Naive thymus-derived CD4-positive, alpha-beta T cell (primary cell): ENCODE measurements at regions not wholly inside any gene's neighbourhood (a gene's known extent, or its start where the extent isn't known, plus 50 kb on each side); places are given as distances from the start of the nearest gene placed in this dataset.

Source experiments
- ATAC-seq: fragments of 150-1000 bp; cut with Tn5 transposase; 2 replicates; pipeline ENCODE4 v1.10.0; 2021; ENCODE audit warnings: mild to moderate bottlenecking, moderate library complexity
- CTCF ChIA-PET: fragments of 350-600 bp; sonication (Branson Sonifier 250); formaldehyde crosslinking; loops from one replicate; lab custom pipeline; 2021; ENCODE audit warnings: antibody characterized with exemption; lab: Charles Lee
- POLR2A ChIA-PET: fragments of 350-600 bp; sonication (Branson Sonifier 250); formaldehyde crosslinking; loops from one replicate; lab custom pipeline; 2021; ENCODE audit warnings: antibody characterized with exemption, inconsistent platforms; lab: Charles Lee
- DNase-seq, 9 donors: peaks; one replicate each; pipeline versions ENCODE4 v3.0.0 to v3.0.0-alpha.2; 2020 to 2022; ENCODE audit warnings: mixed read lengths in 1 of 9
- H3K27ac ChIP-seq: one replicate; pipeline ENCODE4 v1.7.0; 2013; ENCODE audit warnings: mild to moderate bottlenecking, low read depth, low read length, moderate library complexity
- H3K27me3 ChIP-seq, 2 donors: one replicate each; pipeline ENCODE4 v1.7.0; 2013; ENCODE audit warnings: low read length in 2 of 2, mild to moderate bottlenecking in 2 of 2, moderate library complexity in 2 of 2; ENCODE audit not compliant: control insufficient read depth in 2 of 2, insufficient read depth in 2 of 2
- H3K36me3 ChIP-seq, 3 experiments: 1 replicate in 2 of 3; 2 replicates in 1 of 3; pipeline ENCODE4 v1.7.0; 2013; ENCODE audit warnings: low read length in 3 of 3, mild to moderate bottlenecking in 3 of 3, moderate library complexity in 1 of 3; ENCODE audit not compliant: insufficient read depth in 3 of 3, control insufficient read depth in 2 of 3
- H3K4me1 ChIP-seq, 2 donors: one replicate each; pipeline ENCODE4 v1.7.0; 2013; ENCODE audit warnings: low read length in 2 of 2, mild to moderate bottlenecking in 2 of 2, moderate library complexity in 1 of 2; ENCODE audit not compliant: control insufficient read depth in 2 of 2, insufficient read depth in 2 of 2
- H3K4me3 ChIP-seq: 2 replicates; pipeline ENCODE4 v1.7.0; 2013; ENCODE audit warnings: mild to moderate bottlenecking, low read length
- H3K9me3 ChIP-seq, 3 experiments: 1 replicate in 2 of 3; 2 replicates in 1 of 3; pipeline ENCODE4 v1.7.0; 2013; ENCODE audit warnings: low read length in 3 of 3; ENCODE audit not compliant: control insufficient read depth in 2 of 3
- H3K27ac Mint-ChIP-seq, 9 donors: one replicate each; pipeline ENCODE4 v1.8.0; 2020 to 2022; ENCODE audit warnings: mixed read lengths in 9 of 9, mild to moderate bottlenecking in 8 of 9, moderate library complexity in 5 of 9, inconsistent platforms in 2 of 9
- H3K27me3 Mint-ChIP-seq, 5 donors: one replicate each; pipeline ENCODE4 v1.8.0; 2021 to 2022; ENCODE audit warnings: mixed read lengths in 5 of 5, mild to moderate bottlenecking in 1 of 5
- H3K36me3 Mint-ChIP-seq, 5 donors: one replicate each; pipeline ENCODE4 v1.8.0; 2020 to 2022; ENCODE audit warnings: mixed read lengths in 5 of 5, mild to moderate bottlenecking in 3 of 5, inconsistent platforms in 1 of 5
- H3K4me1 Mint-ChIP-seq, 7 donors: one replicate each; pipeline ENCODE4 v1.8.0; 2020 to 2022; ENCODE audit warnings: mixed read lengths in 7 of 7, mild to moderate bottlenecking in 3 of 7, inconsistent platforms in 1 of 7
- H3K4me3 Mint-ChIP-seq, 10 donors: one replicate each; pipeline ENCODE4 v1.8.0; 2020 to 2022; ENCODE audit warnings: mild to moderate bottlenecking in 10 of 10, mixed read lengths in 10 of 10, moderate library complexity in 6 of 10, inconsistent platforms in 2 of 10
- H3K9me3 Mint-ChIP-seq, 11 donors: one replicate each; pipeline ENCODE4 v1.8.0; 2020 to 2022; ENCODE audit warnings: mixed read lengths in 11 of 11, mild to moderate bottlenecking in 4 of 11, inconsistent platforms in 1 of 11, moderate library complexity in 1 of 11
- intact Hi-C, 2 donors: fragments of 100-400 bp; cut with micrococcal nuclease; formaldehyde crosslinking; loops; one replicate each; pipeline ENCODE4 v1.15.1; 2023

DNA sequence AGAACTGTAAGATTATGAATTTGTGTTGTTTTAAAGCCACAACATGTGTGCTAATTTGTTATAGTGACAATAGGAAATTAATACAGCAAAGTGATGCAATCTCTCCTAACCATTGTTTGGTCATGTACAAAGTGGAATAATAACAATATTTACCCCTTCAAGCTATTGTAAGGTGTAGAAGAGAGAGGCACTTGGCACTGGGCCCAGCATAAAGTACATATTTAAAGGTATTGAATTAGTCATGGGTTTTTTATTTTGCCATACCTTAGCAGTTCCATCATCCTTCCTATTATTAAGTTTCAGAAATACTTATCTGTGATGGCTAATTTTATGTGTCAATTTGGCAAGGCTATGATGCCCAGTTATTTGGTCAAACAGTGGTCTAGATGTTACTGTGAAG lies 322.4 kb upstream of the TSHZ2 start:
- H3K9me3 ChIP-seq: no peaks in the 10 kb centered on the region
- no peak for DNase-seq
- no peak overlapping the region for H3K27ac ChIP-seq
- POLR2A ChIA-PET: no interaction called here
- Mint-ChIP-seq H3K4me1 (peaks cover 0 to 8% (median 0%) of the 10 kb centered on the region in 7 donors), H3K27ac (no peak overlapping the region), H3K36me3 (no peaks in the 10 kb centered on the region), H3K9me3 (peaks cover 0 to 1% (median 0%) of the 10 kb centered on the region in 11 donors), H3K27me3 (no peaks in the 10 kb centered on the region), H3K4me3 (no peak overlapping the region)
- H3K4me1 ChIP-seq: no peaks in the 10 kb centered on the region
- no peak overlapping the region for H3K4me3 ChIP-seq
- CTCF ChIA-PET: interaction anchor here (0.5 kb wide), 1 partner anchor 351 kb away, joined by 4 read pairs; no protein-coding TSS in a partner anchor
- intact Hi-C loops: no loop called here
- no peaks in the 10 kb centered on the region for H3K27me3 ChIP-seq
- no peak for ATAC-seq
- no peaks in the 10 kb centered on the region for H3K36me3 ChIP-seq

DNA sequence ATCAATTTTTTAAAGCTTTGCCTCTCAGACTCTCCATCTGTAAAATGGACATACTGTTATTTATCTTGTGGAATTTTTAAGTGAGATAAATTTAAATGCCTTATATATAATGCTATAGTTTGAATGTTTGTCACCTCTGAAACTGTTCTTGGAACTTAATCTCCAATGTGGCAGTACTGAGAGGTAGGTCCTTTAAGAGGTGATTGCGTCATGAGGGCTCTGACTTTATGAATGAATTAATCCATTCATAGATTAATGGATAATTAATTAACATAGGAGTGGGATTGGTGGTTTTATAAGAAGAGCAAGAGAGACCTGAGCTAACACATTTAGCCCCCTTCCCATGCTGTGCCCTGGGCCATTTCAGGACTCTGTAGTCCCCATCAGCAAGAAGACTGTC lies 326.3 kb upstream of the TSHZ2 start:
- ChIA-PET CTCF (interaction anchor here (0.6 kb wide), 1 partner anchor 297 kb away, joined by 3 read pairs; no protein-coding TSS in a partner anchor), POLR2A (no interaction called here)
- no peak overlapping the region for H3K4me3 Mint-ChIP-seq
- Histone ChIP-seq H3K9me3 (no peaks in the 10 kb centered on the region), H3K4me1 (no peaks in the 10 kb centered on the region), H3K27me3 (no peaks in the 10 kb centered on the region), H3K36me3 (no peaks in the 10 kb centered on the region), H3K4me3 (no peak overlapping the region), H3K27ac (no peak overlapping the region)
- ATAC-seq (no peak), DNase-seq (no peak)
- intact Hi-C loops: no loop called here
- H3K36me3 Mint-ChIP-seq: no peaks in the 10 kb centered on the region
- peaks cover 0 to 3% (median 0%) of the 10 kb centered on the region in 11 donors for H3K9me3 Mint-ChIP-seq
- no peak overlapping the region for H3K27ac Mint-ChIP-seq
- no peaks in the 10 kb centered on the region for H3K4me1 Mint-ChIP-seq
- no peaks in the 10 kb centered on the region for H3K27me3 Mint-ChIP-seq

DNA sequence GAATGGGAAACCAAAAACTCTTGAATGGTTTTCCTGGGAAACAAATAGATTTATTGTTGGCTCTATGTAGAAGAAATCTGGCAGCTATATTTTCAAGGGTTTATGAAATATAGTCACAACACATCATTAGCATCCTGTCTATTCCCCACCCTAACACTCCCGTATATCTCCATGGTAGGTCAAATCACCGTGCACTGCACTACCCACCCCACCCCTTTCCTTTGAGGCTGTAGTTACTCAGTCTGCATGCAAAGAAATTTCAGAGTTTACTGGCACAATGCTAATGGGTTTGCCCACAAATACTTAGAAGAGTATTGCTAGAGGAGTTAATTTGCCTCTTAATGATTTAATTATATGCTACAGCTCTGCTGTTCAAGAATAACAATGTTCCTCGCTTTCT lies 329.1 kb upstream of the TSHZ2 start:
- Histone ChIP-seq H3K27me3 (no peaks in the 10 kb centered on the region), H3K27ac (no peak overlapping the region), H3K4me3 (no peak overlapping the region), H3K9me3 (no peaks in the 10 kb centered on the region), H3K4me1 (no peaks in the 10 kb centered on the region), H3K36me3 (no peaks in the 10 kb centered on the region)
- no peak for DNase-seq
- no peaks in the 10 kb centered on the region for H3K36me3 Mint-ChIP-seq
- ChIA-PET POLR2A (no interaction called here), CTCF (no interaction called here)
- H3K27me3 Mint-ChIP-seq: no peaks in the 10 kb centered on the region
- H3K9me3 Mint-ChIP-seq: peaks cover 0 to 4% (median 0%) of the 10 kb centered on the region in 11 donors
- H3K4me1 Mint-ChIP-seq: no peaks in the 10 kb centered on the region
- H3K27ac Mint-ChIP-seq: no peak overlapping the region
- no peak for ATAC-seq
- intact Hi-C loops: no loop called here
- H3K4me3 Mint-ChIP-seq: no peak overlapping the region

GRCh38 chr20:52637201-52637600 lies 335.0 kb upstream of the TSHZ2 start:
- CTCF ChIA-PET: interaction anchor here (0.6 kb wide), 1 partner anchor 424 kb away, joined by 4 read pairs; no protein-coding TSS in a partner anchor

GRCh38 chr20:52631469-52631868 lies 340.7 kb upstream of the TSHZ2 start:
- Mint-ChIP-seq H3K9me3 (peaks cover 0 to 12% (median 4%) of the 10 kb centered on the region in 11 donors), H3K27me3 (no peaks in the 10 kb centered on the region), H3K4me3 (no peak overlapping the region), H3K27ac (no peak overlapping the region), H3K36me3 (peaks cover 0 to 4% (median 0%) of the 10 kb centered on the region in 5 donors), H3K4me1 (peaks cover 0 to 3% (median 0%) of the 10 kb centered on the region in 7 donors)
- DNase-seq (no peak), ATAC-seq (no peak)
- Histone ChIP-seq H3K27me3 (no peaks in the 10 kb centered on the region), H3K36me3 (no peaks in the 10 kb centered on the region), H3K4me1 (no peaks in the 10 kb centered on the region), H3K4me3 (no peak overlapping the region), H3K27ac (no peak overlapping the region), H3K9me3 (no peaks in the 10 kb centered on the region)
- CTCF ChIA-PET: no interaction called here
- intact Hi-C loops: no loop called here
- POLR2A ChIA-PET: interaction anchor here (1.0 kb wide), 1 partner anchor 30 kb away, joined by 6 read pairs; no protein-coding TSS in a partner anchor

More at GRCh38 chr20:52637201-52637600, 335.0 kb upstream of the TSHZ2 start:
- DNase-seq (no peak), ATAC-seq (no peak)
- H3K4me1 ChIP-seq: no peaks in the 10 kb centered on the region
- H3K4me3 ChIP-seq: no peak overlapping the region
- Mint-ChIP-seq H3K27me3 (no peaks in the 10 kb centered on the region), H3K9me3 (peaks cover 0 to 5% (median 3%) of the 10 kb centered on the region in 11 donors), H3K27ac (no peak overlapping the region), H3K36me3 (peaks cover 0 to 4% (median 0%) of the 10 kb centered on the region in 5 donors), H3K4me3 (no peak overlapping the region), H3K4me1 (no peaks in the 10 kb centered on the region)
- POLR2A ChIA-PET: no interaction called here
- no peaks in the 10 kb centered on the region for H3K27me3 ChIP-seq
- intact Hi-C loops: no loop called here
- no peaks in the 10 kb centered on the region for H3K36me3 ChIP-seq
- H3K27ac ChIP-seq: no peak overlapping the region
- no peaks in the 10 kb centered on the region for H3K9me3 ChIP-seq

- Histone ChIP-seq H3K9me3 (no peaks in the 10 kb centered on the region), H3K36me3 (no peaks in the 10 kb centered on the region), H3K27me3 (no peaks in the 10 kb centered on the region), H3K4me3 (no peak overlapping the region), H3K4me1 (no peaks in the 10 kb centered on the region), H3K27ac (no peak overlapping the region)
- intact Hi-C loops: no loop called here
- Mint-ChIP-seq H3K27me3 (no peaks in the 10 kb centered on the region), H3K4me1 (peaks cover 0 to 3% (median 0%) of the 10 kb centered on the region in 7 donors), H3K36me3 (peaks cover 0 to 4% (median 0%) of the 10 kb centered on the region in 5 donors), H3K4me3 (no peak overlapping the region), H3K27ac (no peak overlapping the region), H3K9me3 (peaks cover 0 to 12% (median 4%) of the 10 kb centered on the region in 11 donors)
- POLR2A ChIA-PET: no interaction called here
- ATAC-seq (no peak), DNase-seq (no peak)
- CTCF ChIA-PET: interaction anchor here (0.7 kb wide), 1 partner anchor 227 kb away, joined by 4 read pairs; no protein-coding TSS in a partner anchor
Measured at GRCh38 chr20:52630138-52630537, 342.0 kb upstream of the TSHZ2 start.

- ATAC-seq (no peak), DNase-seq (no peak)
- Histone ChIP-seq H3K4me3 (no peak overlapping the region), H3K9me3 (no peaks in the 10 kb centered on the region), H3K27ac (no peak overlapping the region), H3K27me3 (no peaks in the 10 kb centered on the region), H3K4me1 (no peaks in the 10 kb centered on the region), H3K36me3 (no peaks in the 10 kb centered on the region)
- Mint-ChIP-seq H3K4me3 (no peak overlapping the region), H3K4me1 (peaks cover 0 to 12% (median 2%) of the 10 kb centered on the region in 7 donors), H3K27ac (no peak overlapping the region), H3K36me3 (no peaks in the 10 kb centered on the region), H3K9me3 (peaks cover 0 to 3% (median 0%) of the 10 kb centered on the region in 11 donors), H3K27me3 (no peaks in the 10 kb centered on the region)
- POLR2A ChIA-PET: no interaction called here
- CTCF ChIA-PET: no interaction called here
- intact Hi-C loops: no loop called here
Measured at GRCh38 chr20:52624281-52624680, 347.9 kb upstream of the TSHZ2 start.
